ENCODE measurements at regions not wholly inside any gene's neighbourhood (a gene's known extent, or its start where the extent isn't known, plus 50 kb on each side); places are given as distances from the start of the nearest gene placed in this dataset.
A peak's percentile ranks its signal among the peaks of the same experiment; 100 is the strongest.
"Not testable (repeated sequence)": the region's sequence is repeated elsewhere in the genome, so short reads cannot be mapped to it uniquely, and the experiment has no call there.

GRCh38 chr21:20779321-20779720 lies 218.9 kb upstream of the NCAM2 start:
- no peak for DNase-seq (ENCODE audit: low read depth)

DNA sequence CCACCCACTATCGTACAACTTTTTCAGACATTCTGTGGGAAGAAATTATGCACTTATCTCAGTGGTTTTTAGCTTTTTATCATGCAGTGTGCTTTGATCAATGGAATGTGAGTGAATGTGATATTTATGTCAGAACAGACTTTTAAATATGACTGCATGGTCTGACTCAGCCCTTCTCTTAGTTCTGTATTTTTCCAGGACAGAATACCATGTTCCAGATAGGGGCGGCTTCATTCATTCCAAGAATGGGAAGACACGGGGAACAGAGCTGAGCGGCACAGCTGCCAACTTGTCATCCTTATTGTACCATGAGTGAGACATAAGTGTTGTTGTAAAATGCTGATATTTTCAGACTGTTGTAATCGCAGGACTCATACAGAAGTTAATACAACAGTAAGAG lies 214.6 kb upstream of the NCAM2 start:
- DNase-seq (ENCODE audit: low read depth): peak; percentile 23

DNA sequence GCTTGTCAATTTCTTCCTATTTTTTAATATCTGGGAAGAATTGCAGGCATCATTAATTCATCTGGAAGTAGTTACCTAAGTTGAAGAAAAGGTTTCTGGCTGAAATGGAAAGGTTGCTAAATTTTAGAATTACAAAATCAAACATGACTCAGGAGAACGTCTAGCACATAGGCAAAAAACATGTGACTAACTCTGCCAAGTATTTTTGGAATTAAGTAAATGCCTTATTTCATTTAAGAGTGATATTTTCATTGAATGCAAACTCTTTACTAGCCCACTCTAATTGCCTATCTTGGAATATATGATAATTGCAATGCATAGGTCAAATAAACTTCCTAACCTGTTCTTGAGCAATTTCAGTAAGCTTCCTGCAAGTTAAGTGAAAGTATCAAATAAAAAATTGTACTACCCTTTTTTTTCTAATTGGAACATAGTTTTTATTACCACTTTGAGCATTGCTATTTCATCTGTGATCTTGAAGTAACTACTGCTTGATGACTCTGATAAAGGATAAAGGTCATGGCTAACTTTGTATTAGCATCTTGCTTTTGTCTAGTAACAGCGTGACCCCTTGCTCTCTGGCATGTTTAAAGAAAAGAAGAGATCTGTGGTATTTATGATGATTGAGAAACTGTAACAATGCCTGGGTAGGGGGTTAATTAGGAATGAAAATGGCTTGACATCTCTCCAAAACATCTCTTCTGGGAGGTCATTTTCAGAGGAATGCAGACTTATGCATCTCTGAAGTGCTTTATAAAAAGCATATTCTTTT lies 208.3 kb upstream of the NCAM2 start:
- DNase-seq (ENCODE audit: low read depth): peak; percentile 65

- no peak for DNase-seq (ENCODE audit: low read depth)
Observed at GRCh38 chr21:20800106-20800505, 198.1 kb upstream of the NCAM2 start.

GRCh38 chr21:20802201-20802600 lies 196.0 kb upstream of the NCAM2 start:
- DNase-seq (ENCODE audit: low read depth): no peak

DNA sequence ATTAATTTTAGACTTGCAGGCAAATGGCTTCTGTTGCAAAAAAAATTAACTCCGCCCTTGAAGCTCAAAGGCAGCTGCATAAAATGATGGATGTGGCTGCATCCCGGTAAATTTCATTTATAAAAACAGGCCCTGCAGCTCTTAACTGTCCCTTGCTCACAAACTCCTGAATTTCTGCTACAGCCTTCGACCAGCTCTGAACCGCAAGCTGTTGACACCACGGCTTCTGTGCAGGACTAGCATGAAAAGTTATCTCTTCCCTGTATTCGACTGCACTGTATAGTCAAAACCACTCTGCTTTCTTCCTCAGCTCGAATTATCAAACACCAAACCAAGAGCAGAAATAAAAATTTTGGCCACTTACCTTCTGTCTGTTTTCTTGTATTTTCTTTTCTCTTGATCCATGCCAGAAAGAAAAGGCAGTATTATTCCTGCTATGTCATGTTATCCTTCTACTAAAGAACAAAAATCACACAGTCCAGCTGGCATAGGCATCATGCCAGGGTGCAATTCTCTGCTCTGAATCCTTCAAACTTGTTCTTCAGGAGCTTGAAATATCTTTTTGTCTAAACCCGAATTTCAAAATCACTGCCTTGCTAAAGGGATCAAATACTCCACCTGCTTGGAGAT lies 195.5 kb upstream of the NCAM2 start:
- no peak for DNase-seq (ENCODE audit: low read depth)

DNA sequence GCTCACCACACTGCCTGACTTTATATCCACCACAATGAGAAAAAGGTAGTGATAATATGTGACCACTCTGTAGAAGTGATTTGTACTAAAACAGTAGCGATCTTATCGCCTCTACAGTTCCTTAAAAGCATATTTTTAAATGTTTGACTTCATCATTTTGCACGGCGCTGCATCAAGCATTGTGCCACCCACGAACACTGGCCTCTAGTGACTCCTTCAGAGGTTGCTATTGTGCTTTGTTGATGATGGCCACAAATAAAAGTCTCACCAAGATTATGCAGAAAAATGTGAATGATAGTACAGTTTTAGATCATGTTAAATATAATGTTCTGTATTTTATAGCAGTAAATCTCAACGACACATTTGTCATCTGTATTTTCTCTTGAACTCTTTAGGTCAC lies 186.5 kb upstream of the NCAM2 start:
- DNase-seq (ENCODE audit: low read depth): no peak

- no peak for DNase-seq (ENCODE audit: low read depth)
Observed at GRCh38 chr21:20814090-20814489, 184.1 kb upstream of the NCAM2 start.

DNA sequence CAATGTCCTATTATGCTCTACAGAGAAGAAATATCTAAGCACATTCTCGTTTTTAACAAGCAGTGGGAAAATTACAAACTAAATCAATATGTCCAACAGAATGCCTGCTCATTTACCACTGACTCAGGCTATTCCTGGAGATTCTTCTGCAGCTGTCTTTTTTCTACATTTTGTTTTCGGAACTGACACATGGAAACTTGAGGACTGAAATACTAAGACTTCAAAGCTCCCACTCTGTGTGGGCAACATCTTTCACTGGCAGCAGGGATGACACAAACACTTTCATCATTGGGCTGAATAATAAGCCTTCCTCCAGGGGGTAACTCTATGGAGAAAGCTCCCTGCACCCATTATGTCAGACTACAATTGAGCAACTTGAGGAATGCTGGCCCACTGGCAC lies 175.5 kb upstream of the NCAM2 start:
- DNase-seq (ENCODE audit: low read depth): peak; percentile 11

GRCh38 chr21:20852866-20853265 lies 145.3 kb upstream of the NCAM2 start:
- no peak for DNase-seq (ENCODE audit: low read depth)

DNA sequence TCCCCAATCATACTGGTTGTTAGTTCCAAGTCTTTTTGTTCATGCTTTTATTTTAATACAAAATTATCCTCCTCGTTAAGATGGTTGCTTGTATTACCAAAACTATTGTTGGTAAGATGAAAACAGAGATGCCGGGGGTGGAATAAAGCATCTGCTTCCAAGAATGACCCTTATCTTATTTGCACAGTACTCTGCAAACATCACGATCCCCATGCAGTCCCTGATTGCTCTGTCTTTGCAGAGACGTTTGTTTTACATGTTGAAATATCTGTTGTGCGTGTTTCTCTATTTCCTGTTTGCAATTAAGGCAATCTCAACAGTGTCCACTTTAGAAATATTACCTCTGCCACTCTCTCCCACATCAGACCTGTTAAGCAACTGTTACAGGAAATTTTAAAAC lies 141.3 kb upstream of the NCAM2 start:
- no peak for DNase-seq (ENCODE audit: low read depth)

- DNase-seq (ENCODE audit: low read depth): no peak
Observed at GRCh38 chr21:20874202-20874601, 124.0 kb upstream of the NCAM2 start.

DNA sequence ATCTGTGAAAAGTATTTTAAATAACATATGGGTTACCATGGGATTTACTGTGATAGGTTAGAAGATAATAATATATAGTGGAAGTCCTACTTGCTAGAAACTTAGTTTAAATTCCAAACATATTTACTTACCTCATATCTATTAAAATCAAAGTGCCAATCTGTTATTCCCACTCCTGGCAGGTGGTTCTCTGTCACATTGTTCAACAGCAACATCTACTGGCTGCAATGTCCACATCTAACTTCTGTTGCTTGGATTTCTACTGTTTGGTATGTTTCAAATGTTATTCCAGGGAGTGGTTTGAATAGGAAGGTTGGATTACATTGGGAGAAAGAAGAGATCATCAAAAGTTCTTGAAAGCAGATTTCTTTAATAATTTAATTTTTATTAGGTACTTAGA lies 122.5 kb upstream of the NCAM2 start:
- DNase-seq (ENCODE audit: low read depth): no peak

- no peak for DNase-seq (ENCODE audit: low read depth)
Observed at GRCh38 chr21:20877976-20878375, 120.2 kb upstream of the NCAM2 start.

DNA sequence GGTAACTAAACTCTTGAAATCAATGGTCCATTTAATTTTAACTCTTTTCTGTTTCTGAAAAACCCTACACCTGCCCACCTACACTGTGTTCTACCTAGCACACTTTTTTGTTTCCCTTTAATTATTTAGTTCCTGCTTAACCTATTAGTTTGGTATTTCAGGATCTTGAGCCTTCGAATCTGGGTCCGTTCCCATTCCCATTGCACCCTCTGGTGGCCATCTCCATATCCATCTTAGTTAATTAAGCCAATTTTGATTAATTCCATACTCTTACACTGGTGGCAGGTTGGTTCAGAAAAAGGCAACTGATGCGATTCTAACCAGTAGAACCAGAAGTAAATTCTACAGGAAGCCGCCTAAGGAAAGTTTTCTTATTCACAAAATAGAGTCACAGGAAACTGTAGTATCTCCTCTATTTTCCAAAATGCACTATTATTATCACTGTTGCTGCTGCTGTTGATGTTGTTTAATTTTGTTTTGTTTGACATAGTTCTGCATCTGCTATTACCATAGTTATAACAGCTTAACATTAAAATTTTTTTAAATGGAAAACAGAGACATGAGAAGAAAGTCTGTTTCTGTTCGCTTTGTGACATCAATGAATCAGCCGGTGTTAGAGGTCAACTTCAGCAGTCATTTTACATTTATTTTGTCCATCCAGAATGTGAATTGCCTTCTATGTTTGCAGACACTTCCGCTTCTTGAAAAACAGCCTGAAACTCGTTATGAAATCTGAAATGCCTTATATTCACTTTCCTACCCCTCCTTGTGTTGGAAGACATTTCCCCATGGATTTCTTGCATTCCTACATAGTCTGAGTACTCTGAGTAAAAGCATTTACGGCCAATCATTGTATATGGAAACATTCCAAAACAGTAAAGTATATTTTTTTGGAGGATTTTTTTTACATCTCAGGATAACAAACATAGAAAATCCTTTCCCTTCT lies 115.5 kb upstream of the NCAM2 start:
- DNase-seq (ENCODE audit: low read depth): peak; percentile 26

DNA sequence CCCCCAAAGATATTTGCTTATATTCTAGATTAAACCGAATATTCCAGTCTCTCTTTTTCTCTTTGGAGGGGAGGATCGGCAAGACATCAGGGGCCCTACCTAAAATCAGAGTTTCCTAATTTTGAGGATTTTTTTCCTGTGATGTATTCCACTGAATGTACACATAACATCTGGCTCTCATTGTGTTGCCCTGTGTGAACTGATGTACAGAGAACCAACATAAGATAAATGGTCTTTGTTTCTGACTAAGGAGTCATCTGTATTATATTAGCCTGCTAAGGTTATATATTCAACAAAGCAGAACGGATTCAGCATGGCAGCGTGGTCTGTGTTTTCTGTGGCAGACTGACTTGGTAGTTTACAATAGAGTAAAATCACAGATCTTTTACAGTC lies 114.8 kb upstream of the NCAM2 start:
- DNase-seq (ENCODE audit: low read depth): peak; percentile 37

DNA sequence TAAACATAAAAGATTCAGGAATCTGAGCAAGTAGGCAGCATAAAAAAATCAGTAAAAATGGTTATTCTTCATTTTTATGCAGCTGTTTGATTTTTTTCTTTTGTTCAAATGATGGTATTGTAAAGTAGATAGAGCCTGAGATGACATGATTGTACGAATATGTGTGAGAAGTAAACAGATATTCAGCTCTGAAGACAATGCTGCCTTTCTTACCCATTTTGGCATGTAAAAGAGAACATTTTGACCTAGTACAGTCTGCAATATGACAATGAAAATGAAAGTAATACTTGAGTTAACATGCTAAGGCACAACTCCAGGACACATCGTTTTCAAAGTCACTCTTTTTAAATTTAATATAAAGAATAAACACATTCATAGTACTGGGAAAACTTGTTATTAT lies 95.7 kb upstream of the NCAM2 start:
- no peak for DNase-seq (ENCODE audit: low read depth)

GRCh38 chr21:20902998-20903397 lies 95.2 kb upstream of the NCAM2 start:
- no peak for DNase-seq (ENCODE audit: low read depth)

DNA sequence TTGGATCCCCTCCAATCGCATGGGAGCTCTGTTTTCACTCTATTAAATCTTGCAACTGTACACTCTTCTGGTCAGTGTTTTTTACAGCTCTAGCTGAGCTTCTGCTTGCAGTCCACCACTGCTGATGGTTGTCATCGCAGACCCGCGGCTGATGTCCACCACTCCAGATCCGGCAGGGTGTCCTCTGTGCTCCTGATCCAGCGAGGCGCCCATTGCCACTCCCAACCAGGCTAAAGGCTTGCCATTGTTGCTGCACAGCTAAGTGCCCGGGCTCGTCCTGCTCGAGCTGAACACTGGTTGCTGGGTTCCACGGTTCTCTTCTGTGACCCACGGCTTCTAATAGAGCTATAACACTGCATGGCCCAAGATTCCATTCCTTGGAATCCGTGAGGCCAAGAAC lies 70.7 kb upstream of the NCAM2 start:
- DNase-seq (ENCODE audit: low read depth): not testable (repeated sequence)

GRCh38 chr21:20942523-20942922 lies 55.7 kb upstream of the NCAM2 start:
- DNase-seq (ENCODE audit: low read depth): no peak

DNA sequence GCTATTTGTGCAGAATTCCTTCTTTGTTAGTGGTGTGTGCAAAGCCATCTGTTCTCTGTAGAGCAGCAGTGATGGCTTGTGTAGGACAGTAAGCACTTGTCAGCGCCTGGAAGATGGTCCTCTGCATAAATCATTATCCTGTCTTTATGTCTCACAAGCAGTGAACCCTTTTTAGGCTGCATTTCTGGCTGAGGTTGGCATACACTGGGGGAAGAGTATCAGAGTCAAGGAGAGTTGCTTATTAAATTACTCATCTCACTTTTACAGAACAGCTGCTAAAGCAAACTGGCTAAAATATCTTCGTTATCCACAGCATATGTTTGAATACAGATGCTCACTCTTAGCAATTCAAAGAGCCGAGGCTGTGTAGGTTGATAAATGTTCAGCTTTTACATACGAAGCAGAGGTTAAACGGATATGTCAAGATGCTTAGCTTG lies 54.6 kb upstream of the NCAM2 start:
- no peak for DNase-seq (ENCODE audit: low read depth)

- DNase-seq (ENCODE audit: low read depth): no peak
Observed at GRCh38 chr21:20944139-20944538, 54.1 kb upstream of the NCAM2 start.

DNA sequence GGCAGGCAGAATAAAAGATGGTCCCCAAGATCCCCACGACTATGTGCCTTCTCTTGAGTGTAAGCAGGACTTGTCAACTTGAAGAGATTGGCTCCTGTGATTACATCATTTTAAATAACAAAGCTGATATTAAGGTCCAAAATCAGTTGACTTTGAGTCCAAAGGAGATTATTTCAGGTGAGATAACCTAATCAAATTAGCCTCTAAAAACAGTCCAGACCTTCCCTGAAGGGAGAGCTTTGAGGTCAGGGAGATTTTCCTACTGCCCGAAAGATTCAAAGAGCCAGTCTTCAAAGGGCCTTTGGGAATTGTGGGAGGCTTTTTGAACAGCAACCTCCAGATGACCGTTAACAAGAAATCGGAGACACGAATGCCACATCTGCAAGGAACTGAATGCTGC lies 51.5 kb upstream of the NCAM2 start:
- no peak for DNase-seq (ENCODE audit: low read depth)
